ENCODE measurements at regions not wholly inside any gene's neighbourhood (a gene's known extent, or its start where the extent isn't known, plus 50 kb on each side); places are given as distances from the start of the nearest gene placed in this dataset.

- H2AFZ ChIP-seq (ENCODE audit: control insufficient read depth, low read length) = peak overlapping the region; percentile 81
- no peak overlapping the region for H3K4me3 ChIP-seq (ENCODE audit: control insufficient read depth in 2 of 3, extremely low read depth in 1 of 3, insufficient read depth in 2 of 3, low read depth in 1 of 3, low read length in 3 of 3)
- H3K36me3 ChIP-seq (ENCODE audit: control insufficient read depth in 2 of 2, extremely low read depth in 1 of 2, insufficient read depth in 2 of 2, low read length in 2 of 2) = no peaks in the 10 kb centered on the region
- H3K9me3 ChIP-seq (ENCODE audit: control insufficient read depth, low read depth, low read length) = no peaks in the 10 kb centered on the region
- H3K4me1 ChIP-seq (ENCODE audit: control insufficient read depth, extremely low read depth, insufficient read depth, low read length) = peaks cover 22% of the 10 kb centered on the region
- H3K79me2 ChIP-seq (ENCODE audit: control insufficient read depth, insufficient read depth, low read length) = no peaks in the 10 kb centered on the region
- TF ChIP-seq CTCF (optimal IDR thresholded peaks at IDR 0.05 in 1 of 3, IDR thresholded peaks at IDR 0.05 in 1 of 3, conservative IDR thresholded peaks at IDR 0.05 in 1 of 3; ENCODE audit: extremely low read depth in 1 of 3, insufficient read depth in 2 of 3, low read length in 3 of 3) = no peak
- no peak for TF ChIP-seq EZH2 (IDR thresholded peaks at IDR 0.05; ENCODE audit: low read length)
- FAIRE-seq = no peak
- no peaks in the 10 kb centered on the region for H4K20me1 ChIP-seq (ENCODE audit: control insufficient read depth, extremely low read depth, insufficient read depth, low read length)
- H3K27me3 ChIP-seq (ENCODE audit: control insufficient read depth, extremely low read depth, insufficient read depth, low read length) = no peaks in the 10 kb centered on the region
- H3K27ac ChIP-seq (ENCODE audit: control insufficient read depth, insufficient read depth, low read length) = no peak overlapping the region
- no peak for DNase-seq (ENCODE audit: low read depth, low spot score)
- dilution Hi-C loops (cut with MboI; ENCODE audit: extremely low pct_ligation_motif_present, low sequenced_read_pairs) = no loop called here
- H3K4me2 ChIP-seq (ENCODE audit: control insufficient read depth, extremely low read depth, insufficient read depth, low read depth, low read length) = no peak overlapping the region
- no peak overlapping the region for H3K9ac ChIP-seq (ENCODE audit: control insufficient read depth, extremely low read depth, insufficient read depth, low read length)
- H3K9me1 ChIP-seq (ENCODE audit: control insufficient read depth, extremely low read depth, insufficient read depth, low read length) = no peaks in the 10 kb centered on the region
These were observed 205.6 kb upstream of the PRSS58 start for GRCh38 chr7:142463401-142463850.

- FAIRE-seq = peak; percentile 68
These were observed 203.6 kb upstream of the PRSS58 start for GRCh38 chr7:142461437-142461836.

More at GRCh38 chr7:142461437-142461836, 203.6 kb upstream of the PRSS58 start:
- Histone ChIP-seq H3K27ac (ENCODE audit: control insufficient read depth, insufficient read depth, low read length) (no peak overlapping the region), H3K4me1 (ENCODE audit: control insufficient read depth, extremely low read depth, insufficient read depth, low read length) (peaks cover 22% of the 10 kb centered on the region), H4K20me1 (ENCODE audit: control insufficient read depth, extremely low read depth, insufficient read depth, low read length) (no peaks in the 10 kb centered on the region), H3K4me2 (ENCODE audit: control insufficient read depth, extremely low read depth, insufficient read depth, low read depth, low read length) (peak overlapping the region; percentile 37), H3K9me3 (ENCODE audit: control insufficient read depth, low read depth, low read length) (no peaks in the 10 kb centered on the region), H3K9me1 (ENCODE audit: control insufficient read depth, extremely low read depth, insufficient read depth, low read length) (no peaks in the 10 kb centered on the region), H3K27me3 (ENCODE audit: control insufficient read depth, extremely low read depth, insufficient read depth, low read length) (no peaks in the 10 kb centered on the region), H3K79me2 (ENCODE audit: control insufficient read depth, insufficient read depth, low read length) (no peaks in the 10 kb centered on the region), H3K9ac (ENCODE audit: control insufficient read depth, extremely low read depth, insufficient read depth, low read length) (no peak overlapping the region), H2AFZ (ENCODE audit: control insufficient read depth, low read length) (peak overlapping the region; percentile 51), H3K36me3 (ENCODE audit: control insufficient read depth in 2 of 2, extremely low read depth in 1 of 2, insufficient read depth in 2 of 2, low read length in 2 of 2) (no peaks in the 10 kb centered on the region), H3K4me3 (ENCODE audit: control insufficient read depth in 2 of 3, extremely low read depth in 1 of 3, insufficient read depth in 2 of 3, low read depth in 1 of 3, low read length in 3 of 3) (no peak overlapping the region)
- peak; percentile 49 for DNase-seq (ENCODE audit: low read depth, low spot score)
- dilution Hi-C loops (cut with MboI; ENCODE audit: extremely low pct_ligation_motif_present, low sequenced_read_pairs) = no loop called here
- TF ChIP-seq EZH2 (IDR thresholded peaks at IDR 0.05; ENCODE audit: low read length) = no peak
- no peak for TF ChIP-seq CTCF (optimal IDR thresholded peaks at IDR 0.05 in 1 of 3, IDR thresholded peaks at IDR 0.05 in 1 of 3, conservative IDR thresholded peaks at IDR 0.05 in 1 of 3; ENCODE audit: extremely low read depth in 1 of 3, insufficient read depth in 2 of 3, low read length in 3 of 3)
